Cardiac muscle cell (in vitro differentiated cells and primary cell): ENCODE measurements at regions not wholly inside any gene's neighbourhood (a gene's known extent, or its start where the extent isn't known, plus 50 kb on each side); places are given as distances from the start of the nearest gene placed in this dataset.

Experiments used
- DNase-seq, 2 donors: peaks; one replicate each; pipeline versions ENCODE4 v3.0.0 to v3.0.0-alpha.2; 2010 to 2017; ENCODE audit warnings: low read depth in 1 of 2, low spot score in 1 of 2
- H3K27ac ChIP-seq: fragments of 200-600 bp; sonication (generic); 2 replicates; pipeline ENCODE4 v1.5.1; 2016
- H3K27me3 ChIP-seq: fragments of 200-600 bp; sonication (generic); 2 replicates; pipeline ENCODE4 v1.6.0; 2016; ENCODE audit warnings: control low read depth
- H3K36me3 ChIP-seq: fragments of 200-600 bp; sonication (generic); 2 replicates; pipeline ENCODE4 v1.5.1; 2016; ENCODE audit warnings: control low read depth
- H3K4me1 ChIP-seq: fragments of 200-600 bp; sonication (generic); 2 replicates; pipeline ENCODE4 v1.8.1; 2017; ENCODE audit warnings: low read depth, mild to moderate bottlenecking, mixed run types
- H3K4me3 ChIP-seq: fragments of 200-600 bp; sonication (generic); 2 replicates; pipeline ENCODE4 v1.5.1; 2016; ENCODE audit warnings: mild to moderate bottlenecking
- H3K9me3 ChIP-seq: fragments of 200-600 bp; sonication (generic); 2 replicates; pipeline ENCODE4 v1.5.1; 2017; ENCODE audit warnings: low read depth, mild to moderate bottlenecking, control low read depth
- TF ChIP-seq, protein P1 (sequence below): IDR thresholded peaks from 2 replicates; pipeline ENCODE4 v1.5.1; 2012; ENCODE audit warnings: low read depth, mild to moderate bottlenecking, low read length

DNA sequence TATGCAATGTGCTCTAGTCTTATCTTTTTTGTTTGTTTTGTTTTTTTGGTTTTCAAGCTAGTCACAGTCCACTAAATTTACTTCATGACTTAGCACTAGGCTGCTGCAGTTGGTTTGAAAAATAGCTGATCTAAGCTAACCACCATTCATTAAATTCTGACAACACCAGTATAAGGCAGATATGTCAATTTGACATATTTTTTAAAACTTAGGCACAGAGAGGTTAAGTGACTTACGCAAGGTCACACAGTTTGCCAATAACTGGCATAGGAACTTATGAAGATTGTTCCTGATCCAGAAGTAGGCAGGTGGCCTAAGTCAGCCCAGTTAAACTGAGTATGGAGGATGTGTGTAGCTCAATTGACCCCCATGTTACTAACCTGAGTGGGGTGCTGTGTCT lies 377.3 kb upstream of the NFE2L3 start:
- Histone ChIP-seq H3K9me3 (no peaks in the 10 kb centered on the region), H3K36me3 (no peaks in the 10 kb centered on the region), H3K27me3 (no peaks in the 10 kb centered on the region), H3K4me3 (no peak overlapping the region), H3K27ac (no peak overlapping the region), H3K4me1 (peaks cover 7% of the 10 kb centered on the region)
- TF ChIP-seq, protein P1, sequence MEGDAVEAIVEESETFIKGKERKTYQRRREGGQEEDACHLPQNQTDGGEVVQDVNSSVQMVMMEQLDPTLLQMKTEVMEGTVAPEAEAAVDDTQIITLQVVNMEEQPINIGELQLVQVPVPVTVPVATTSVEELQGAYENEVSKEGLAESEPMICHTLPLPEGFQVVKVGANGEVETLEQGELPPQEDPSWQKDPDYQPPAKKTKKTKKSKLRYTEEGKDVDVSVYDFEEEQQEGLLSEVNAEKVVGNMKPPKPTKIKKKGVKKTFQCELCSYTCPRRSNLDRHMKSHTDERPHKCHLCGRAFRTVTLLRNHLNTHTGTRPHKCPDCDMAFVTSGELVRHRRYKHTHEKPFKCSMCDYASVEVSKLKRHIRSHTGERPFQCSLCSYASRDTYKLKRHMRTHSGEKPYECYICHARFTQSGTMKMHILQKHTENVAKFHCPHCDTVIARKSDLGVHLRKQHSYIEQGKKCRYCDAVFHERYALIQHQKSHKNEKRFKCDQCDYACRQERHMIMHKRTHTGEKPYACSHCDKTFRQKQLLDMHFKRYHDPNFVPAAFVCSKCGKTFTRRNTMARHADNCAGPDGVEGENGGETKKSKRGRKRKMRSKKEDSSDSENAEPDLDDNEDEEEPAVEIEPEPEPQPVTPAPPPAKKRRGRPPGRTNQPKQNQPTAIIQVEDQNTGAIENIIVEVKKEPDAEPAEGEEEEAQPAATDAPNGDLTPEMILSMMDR = no peak
- no peak for DNase-seq

DNA sequence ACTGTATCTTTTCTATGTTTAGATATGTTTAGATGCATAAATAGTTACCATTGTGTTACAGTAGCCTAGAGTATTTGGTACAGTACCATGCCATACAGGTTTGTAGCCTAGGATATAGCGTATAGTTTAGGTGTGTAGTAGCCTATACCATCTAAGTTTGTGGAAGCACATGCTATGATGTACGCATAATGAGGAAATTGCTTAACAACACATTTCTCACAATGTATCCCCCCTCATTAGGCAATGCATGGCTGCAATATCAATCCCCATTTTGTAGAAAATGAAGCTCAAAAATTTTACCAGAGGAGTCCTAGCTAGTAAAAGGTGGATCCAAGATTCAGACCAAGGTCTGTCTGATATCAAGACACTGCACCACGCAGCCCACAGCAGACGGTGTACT lies 376.4 kb upstream of the NFE2L3 start:
- Histone ChIP-seq H3K4me3 (no peak overlapping the region), H3K4me1 (peaks cover under 1% of the 10 kb centered on the region), H3K27ac (no peak overlapping the region), H3K36me3 (no peaks in the 10 kb centered on the region), H3K27me3 (no peaks in the 10 kb centered on the region), H3K9me3 (no peaks in the 10 kb centered on the region)
- TF ChIP-seq, protein P1 = no peak
- no peak for DNase-seq

DNA sequence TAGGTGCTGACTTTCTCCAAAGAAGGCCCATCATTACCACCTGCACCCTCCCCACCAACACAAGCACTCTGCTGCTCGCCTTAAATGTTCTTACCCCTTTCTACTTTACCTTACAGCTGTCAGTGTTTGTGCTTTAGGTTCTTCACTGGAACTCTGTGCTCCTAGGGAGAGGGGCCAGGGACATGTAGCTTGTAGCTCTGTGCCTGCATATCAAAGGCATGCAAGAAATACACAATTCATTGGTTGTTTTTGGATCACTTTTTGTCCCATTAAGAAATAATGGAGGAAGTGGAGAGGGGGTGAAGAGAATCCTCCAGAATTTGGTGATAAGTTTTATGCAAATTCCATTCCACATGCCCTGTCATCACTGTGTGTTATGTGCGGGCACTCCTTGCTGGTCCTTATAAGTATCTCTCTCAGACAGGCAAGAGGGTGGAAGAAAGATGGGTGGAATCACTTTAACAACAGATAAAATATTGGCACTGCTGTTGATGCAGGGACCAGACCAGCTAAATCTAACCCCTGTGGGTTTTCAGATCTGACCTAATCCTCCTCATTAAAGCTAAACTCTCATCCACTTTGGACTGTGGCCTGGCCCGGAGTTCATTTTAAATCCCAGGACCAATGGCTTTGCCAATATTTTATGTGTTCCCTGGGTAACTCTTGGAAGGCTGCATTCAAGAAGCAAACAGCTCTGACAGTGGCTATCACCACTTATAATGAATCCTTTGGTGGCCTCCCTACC lies 375.8 kb upstream of the NFE2L3 start:
- H3K27me3 ChIP-seq = no peaks in the 10 kb centered on the region
- H3K27ac ChIP-seq = no peak overlapping the region
- H3K36me3 ChIP-seq = no peaks in the 10 kb centered on the region
- TF ChIP-seq, protein P1 = no peak
- DNase-seq = no peak
- H3K4me3 ChIP-seq = no peak overlapping the region
- H3K4me1 ChIP-seq = no peaks in the 10 kb centered on the region
- no peaks in the 10 kb centered on the region for H3K9me3 ChIP-seq

DNA sequence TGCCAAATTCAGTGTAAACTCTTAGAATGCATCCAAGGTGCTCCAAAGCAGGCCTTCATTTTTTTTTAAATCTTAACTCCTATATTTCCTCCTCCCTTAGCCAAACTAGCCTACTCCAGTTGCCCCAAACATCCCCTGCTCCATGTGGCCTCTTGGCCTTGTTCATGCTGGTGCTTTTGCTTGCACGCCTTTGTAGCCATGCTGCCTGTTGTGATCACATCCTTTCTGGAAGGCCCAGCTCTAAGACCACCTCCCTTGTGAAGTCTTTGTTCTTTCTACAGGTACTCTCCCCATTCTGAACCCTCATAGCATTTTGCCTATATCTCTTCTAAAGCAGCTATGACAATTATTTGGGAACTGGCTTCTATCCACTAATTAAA lies 375.3 kb upstream of the NFE2L3 start:
- no peaks in the 10 kb centered on the region for H3K9me3 ChIP-seq
- H3K27me3 ChIP-seq = no peaks in the 10 kb centered on the region
- no peaks in the 10 kb centered on the region for H3K4me1 ChIP-seq
- no peak overlapping the region for H3K4me3 ChIP-seq
- TF ChIP-seq, protein P1 = no peak
- no peak for DNase-seq
- no peak overlapping the region for H3K27ac ChIP-seq
- no peaks in the 10 kb centered on the region for H3K36me3 ChIP-seq

DNA sequence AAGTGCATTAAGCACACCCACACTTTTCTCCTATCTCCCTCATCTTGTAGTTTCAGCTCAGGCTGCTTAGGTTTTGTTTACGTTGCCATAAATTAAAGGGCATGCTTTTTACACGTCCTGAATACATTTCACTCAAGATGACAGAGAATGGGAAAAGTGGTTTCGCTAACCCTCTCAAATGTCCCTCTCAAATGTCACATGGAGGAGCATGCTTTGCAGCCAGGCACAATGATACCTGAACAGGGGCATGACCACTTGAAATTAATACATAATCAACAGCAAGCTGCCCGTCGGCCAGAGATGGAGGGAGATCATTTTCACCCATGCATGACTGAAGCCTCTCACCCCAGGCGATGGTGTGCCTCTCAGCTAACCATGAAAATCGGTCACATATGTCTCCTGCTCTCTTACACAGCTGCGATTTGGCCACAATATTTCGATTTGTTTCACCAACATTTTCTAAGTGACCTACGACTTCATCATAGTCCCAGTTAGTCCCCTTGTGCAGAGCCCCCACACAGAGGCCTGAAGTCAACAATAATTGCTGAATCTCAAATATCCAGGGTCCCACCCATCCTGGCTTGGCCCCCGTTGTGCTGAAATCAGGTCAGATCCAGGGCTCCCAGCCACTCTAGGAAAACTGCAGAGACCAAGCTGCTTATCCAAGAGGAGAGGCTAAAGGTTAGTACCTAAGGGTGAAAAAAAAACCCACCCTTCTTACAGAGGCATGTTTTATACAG lies 373.9 kb upstream of the NFE2L3 start:
- Histone ChIP-seq H3K4me3 (no peak overlapping the region), H3K9me3 (no peaks in the 10 kb centered on the region), H3K36me3 (no peaks in the 10 kb centered on the region), H3K4me1 (no peaks in the 10 kb centered on the region), H3K27ac (no peak overlapping the region), H3K27me3 (no peaks in the 10 kb centered on the region)
- TF ChIP-seq, protein P1 = no peak
- no peak for DNase-seq
